IPS-20b (cell line): ENCODE measurements at regions not wholly inside any gene's neighbourhood (a gene's known extent, or its start where the extent isn't known, plus 50 kb on each side); places are given as distances from the start of the nearest gene placed in this dataset.

Source experiments
- H3K27ac ChIP-seq: one replicate; pipeline ENCODE4 v1.5.1; 2013; ENCODE audit warnings: low read length
- H3K27me3 ChIP-seq: 2 replicates; pipeline ENCODE4 v1.6.1; 2013; ENCODE audit warnings: mild to moderate bottlenecking, low read length, inconsistent platforms; ENCODE audit not compliant: insufficient read depth
- H3K36me3 ChIP-seq: 2 replicates; pipeline ENCODE4 v1.6.1; 2013; ENCODE audit warnings: low read depth, mild to moderate bottlenecking, inconsistent platforms, low read length, moderate library complexity; ENCODE audit not compliant: insufficient read depth
- H3K4me1 ChIP-seq: 2 replicates; pipeline ENCODE4 v1.6.1; 2013; ENCODE audit warnings: mild to moderate bottlenecking, control low read depth, inconsistent platforms, low read length, moderate library complexity; ENCODE audit not compliant: insufficient read depth
- H3K4me3 ChIP-seq: 2 replicates; pipeline ENCODE4 v1.5.1; 2013; ENCODE audit warnings: mild to moderate bottlenecking, low read length, inconsistent platforms
- H3K9ac ChIP-seq: 2 replicates; pipeline ENCODE4 v1.6.1; 2013; ENCODE audit warnings: low read depth, mild to moderate bottlenecking, inconsistent platforms, low read length, moderate library complexity
- H3K9me3 ChIP-seq: 2 replicates; pipeline ENCODE4 v1.6.1; 2013; ENCODE audit warnings: mild to moderate bottlenecking, low read depth, low read length, inconsistent platforms; ENCODE audit not compliant: insufficient read depth

GRCh38 chr10:90412582-90412981 is 445.3 kb downstream of the HTR7 start:
- Histone ChIP-seq H3K4me3 (no peak overlapping the region), H3K27ac (no peak overlapping the region), H3K4me1 (peaks cover 4% of the 10 kb centered on the region), H3K27me3 (no peaks in the 10 kb centered on the region), H3K9me3 (peaks cover 14% of the 10 kb centered on the region), H3K36me3 (no peaks in the 10 kb centered on the region), H3K9ac (no peak overlapping the region)

DNA sequence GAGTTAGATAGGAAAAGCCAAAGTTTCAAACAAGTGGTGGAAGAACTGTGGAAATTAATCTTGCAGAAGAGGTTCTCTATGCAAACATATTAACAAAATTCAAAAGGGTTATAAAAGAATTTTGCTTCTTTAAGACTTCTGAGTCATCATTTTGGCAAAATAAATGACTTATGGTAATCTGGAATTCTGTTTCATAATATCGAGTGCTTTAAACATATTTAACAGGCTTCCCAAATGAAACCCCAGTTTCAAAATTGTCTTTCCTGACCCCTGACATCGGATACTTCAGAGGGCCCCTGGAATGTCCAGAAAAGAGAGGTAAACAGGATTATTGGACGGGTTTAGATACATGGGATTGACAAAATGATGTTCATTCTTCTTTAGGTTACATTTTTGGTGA is 444.6 kb downstream of the HTR7 start:
- Histone ChIP-seq H3K27ac (no peak overlapping the region), H3K9me3 (peaks cover 14% of the 10 kb centered on the region), H3K9ac (no peak overlapping the region), H3K36me3 (no peaks in the 10 kb centered on the region), H3K4me1 (peaks cover 6% of the 10 kb centered on the region), H3K4me3 (no peak overlapping the region), H3K27me3 (no peaks in the 10 kb centered on the region)

GRCh38 chr10:90414926-90415325 is 442.9 kb downstream of the HTR7 start:
- H3K27me3 ChIP-seq: no peaks in the 10 kb centered on the region
- no peak overlapping the region for H3K27ac ChIP-seq
- no peaks in the 10 kb centered on the region for H3K36me3 ChIP-seq
- no peak overlapping the region for H3K9ac ChIP-seq
- peaks cover 14% of the 10 kb centered on the region for H3K9me3 ChIP-seq
- H3K4me1 ChIP-seq: peaks cover 6% of the 10 kb centered on the region
- no peak overlapping the region for H3K4me3 ChIP-seq

DNA sequence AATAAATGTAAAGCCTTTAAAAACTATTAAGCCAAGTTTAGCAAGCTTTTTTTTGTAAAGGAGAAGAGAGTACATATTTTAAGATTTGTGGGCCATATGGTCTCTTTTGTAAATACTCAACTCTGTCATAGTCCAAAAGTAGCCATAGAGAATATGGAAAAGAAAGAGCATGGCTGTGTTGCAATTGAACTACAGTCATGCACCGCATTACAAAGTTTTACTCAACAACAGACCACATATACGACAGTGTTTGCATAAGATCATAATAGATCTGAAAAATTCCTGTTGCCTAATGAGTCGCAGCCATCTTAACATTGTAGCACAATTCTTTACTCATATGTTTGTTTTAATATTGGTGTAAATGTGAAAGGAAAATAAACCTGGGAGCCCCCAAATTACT is 440.8 kb downstream of the HTR7 start:
- Histone ChIP-seq H3K9ac (no peak overlapping the region), H3K4me3 (no peak overlapping the region), H3K9me3 (no peaks in the 10 kb centered on the region), H3K36me3 (no peaks in the 10 kb centered on the region), H3K27ac (no peak overlapping the region), H3K4me1 (peaks cover 6% of the 10 kb centered on the region), H3K27me3 (no peaks in the 10 kb centered on the region)

GRCh38 chr10:90417476-90418210 is 440.2 kb downstream of the HTR7 start:
- Histone ChIP-seq H3K27ac (no peak overlapping the region), H3K27me3 (no peaks in the 10 kb centered on the region), H3K9ac (no peak overlapping the region), H3K4me1 (peaks cover 4% of the 10 kb centered on the region), H3K9me3 (no peaks in the 10 kb centered on the region), H3K4me3 (no peak overlapping the region), H3K36me3 (no peaks in the 10 kb centered on the region)

DNA sequence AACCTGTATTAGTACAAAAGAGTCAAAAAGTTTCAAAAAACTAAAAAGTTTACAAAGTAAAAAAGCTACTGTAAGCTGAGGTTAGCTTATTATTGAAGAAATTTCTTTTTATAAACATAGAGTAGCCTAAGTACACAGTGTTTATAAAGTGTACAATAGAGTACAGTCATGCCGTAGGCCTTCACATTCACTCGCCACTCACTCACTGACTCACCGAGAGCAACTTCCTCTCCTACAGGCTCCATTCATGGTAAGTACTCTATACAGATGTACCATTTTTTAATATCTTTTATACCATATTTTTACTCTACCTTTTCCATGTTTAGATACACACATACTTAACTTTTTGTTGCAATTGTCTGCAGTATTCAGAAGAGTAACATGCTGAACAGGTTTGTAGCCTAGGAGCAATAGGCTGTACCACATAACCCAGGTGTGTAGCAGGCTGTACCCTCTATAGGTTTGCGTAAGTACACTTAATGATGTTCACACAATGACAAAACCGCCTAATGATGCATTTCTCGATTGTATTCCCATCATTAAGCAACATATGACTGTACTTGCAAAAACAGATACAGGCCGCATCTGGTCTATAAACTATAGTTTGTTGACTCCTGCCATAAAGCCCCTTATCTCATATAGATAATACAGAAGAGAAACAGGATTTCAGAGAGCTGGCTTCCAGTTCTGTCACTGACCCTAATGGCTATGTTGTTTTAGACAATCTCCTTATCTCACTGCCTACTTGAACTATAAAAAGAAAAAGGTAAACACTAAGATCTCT is 438.8 kb downstream of the HTR7 start:
- no peak overlapping the region for H3K9ac ChIP-seq
- H3K4me1 ChIP-seq: peaks cover 4% of the 10 kb centered on the region
- H3K27ac ChIP-seq: no peak overlapping the region
- H3K4me3 ChIP-seq: no peak overlapping the region
- H3K36me3 ChIP-seq: no peaks in the 10 kb centered on the region
- H3K9me3 ChIP-seq: no peaks in the 10 kb centered on the region
- H3K27me3 ChIP-seq: no peaks in the 10 kb centered on the region

- Histone ChIP-seq H3K4me1 (peaks cover 4% of the 10 kb centered on the region), H3K9me3 (no peaks in the 10 kb centered on the region; the same call in 1 of the 2 replicates)
These were observed 437.1 kb downstream of the HTR7 start for GRCh38 chr10:90420637-90421318.

GRCh38 chr10:90421874-90422273 is 436.0 kb downstream of the HTR7 start:
- Histone ChIP-seq H3K4me3 (no peak overlapping the region), H3K27ac (no peak overlapping the region), H3K4me1 (peaks cover 4% of the 10 kb centered on the region), H3K9me3 (no peaks in the 10 kb centered on the region; the same call in 1 of the 2 replicates), H3K27me3 (no peaks in the 10 kb centered on the region), H3K9ac (no peak overlapping the region), H3K36me3 (no peaks in the 10 kb centered on the region)

More at GRCh38 chr10:90420637-90421318, 437.1 kb downstream of the HTR7 start:
- Histone ChIP-seq H3K27me3 (no peaks in the 10 kb centered on the region), H3K4me3 (no peak overlapping the region), H3K9ac (no peak overlapping the region), H3K36me3 (no peaks in the 10 kb centered on the region), H3K27ac (no peak overlapping the region)

DNA sequence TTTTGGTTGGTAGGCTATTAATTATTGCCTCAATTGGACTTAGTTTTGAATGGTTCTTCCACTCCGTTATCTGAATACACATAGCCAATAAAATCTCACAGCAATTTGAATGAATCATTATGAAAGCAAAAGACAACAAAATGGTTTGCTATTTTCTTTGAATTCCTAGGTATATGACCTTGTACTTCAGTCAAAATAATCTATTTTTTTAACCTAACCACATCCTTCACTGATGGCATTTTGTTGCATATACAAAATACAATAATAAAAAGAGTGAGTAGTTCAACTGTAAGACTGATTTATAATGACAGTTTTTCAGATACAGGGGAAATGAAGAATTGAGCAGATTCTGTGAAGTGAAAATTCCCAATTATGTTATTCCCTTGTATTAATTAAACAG is 433.1 kb downstream of the HTR7 start:
- Histone ChIP-seq H3K9ac (no peak overlapping the region), H3K9me3 (no peaks in the 10 kb centered on the region; the same call in 1 of the 2 replicates), H3K4me3 (no peak overlapping the region), H3K4me1 (no peaks in the 10 kb centered on the region), H3K27ac (no peak overlapping the region), H3K27me3 (no peaks in the 10 kb centered on the region), H3K36me3 (no peaks in the 10 kb centered on the region)

DNA sequence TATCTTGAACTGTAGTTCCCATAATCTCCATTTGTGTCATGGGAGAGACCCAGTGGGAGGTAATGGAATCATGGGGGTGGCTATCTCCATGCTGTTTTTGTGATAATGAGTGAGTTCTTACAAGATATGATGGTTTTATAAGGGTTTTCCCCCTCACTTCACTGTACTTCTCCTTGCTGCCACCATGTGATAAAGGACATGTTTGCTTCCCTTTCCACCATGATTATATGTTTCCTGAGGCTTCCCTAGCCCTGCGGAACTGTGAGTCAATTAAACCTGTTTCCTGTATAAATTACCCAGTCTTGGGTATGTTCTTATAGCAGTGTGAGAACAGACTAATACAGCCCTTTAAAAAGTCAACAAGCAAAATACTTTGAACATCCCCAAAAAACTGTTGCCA is 427.7 kb downstream of the HTR7 start:
- no peak overlapping the region for H3K9ac ChIP-seq
- no peaks in the 10 kb centered on the region for H3K9me3 ChIP-seq
- H3K4me3 ChIP-seq: no peak overlapping the region
- no peaks in the 10 kb centered on the region for H3K4me1 ChIP-seq
- no peaks in the 10 kb centered on the region for H3K36me3 ChIP-seq
- H3K27me3 ChIP-seq: no peaks in the 10 kb centered on the region
- no peak overlapping the region for H3K27ac ChIP-seq

DNA sequence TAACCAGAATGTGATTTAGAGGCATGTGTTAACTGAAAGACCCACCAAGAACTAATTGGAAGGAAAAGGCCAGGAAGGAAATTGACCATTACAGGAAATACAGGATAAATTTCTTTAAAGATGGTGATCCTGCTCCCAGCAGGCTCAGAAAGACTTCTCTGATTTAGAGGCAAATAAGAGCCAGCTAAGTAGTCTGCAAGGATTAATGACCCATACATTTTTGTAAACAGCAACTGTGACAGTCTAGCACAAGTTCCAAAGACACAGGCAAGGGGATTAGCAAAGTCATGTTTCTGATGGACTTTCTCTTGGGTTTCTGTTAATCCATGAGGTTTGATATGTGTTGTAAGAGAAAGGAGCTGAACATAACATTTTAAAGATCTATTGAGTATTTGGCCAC is 425.0 kb downstream of the HTR7 start:
- no peaks in the 10 kb centered on the region for H3K9me3 ChIP-seq
- H3K36me3 ChIP-seq: no peaks in the 10 kb centered on the region
- H3K27ac ChIP-seq: no peak overlapping the region
- no peaks in the 10 kb centered on the region for H3K27me3 ChIP-seq
- no peaks in the 10 kb centered on the region for H3K4me1 ChIP-seq
- no peak overlapping the region for H3K9ac ChIP-seq
- H3K4me3 ChIP-seq: no peak overlapping the region
